ENCODE measurements at regions not wholly inside any gene's neighbourhood (a gene's known extent, or its start where the extent isn't known, plus 50 kb on each side); places are given as distances from the start of the nearest gene placed in this dataset.

DNA sequence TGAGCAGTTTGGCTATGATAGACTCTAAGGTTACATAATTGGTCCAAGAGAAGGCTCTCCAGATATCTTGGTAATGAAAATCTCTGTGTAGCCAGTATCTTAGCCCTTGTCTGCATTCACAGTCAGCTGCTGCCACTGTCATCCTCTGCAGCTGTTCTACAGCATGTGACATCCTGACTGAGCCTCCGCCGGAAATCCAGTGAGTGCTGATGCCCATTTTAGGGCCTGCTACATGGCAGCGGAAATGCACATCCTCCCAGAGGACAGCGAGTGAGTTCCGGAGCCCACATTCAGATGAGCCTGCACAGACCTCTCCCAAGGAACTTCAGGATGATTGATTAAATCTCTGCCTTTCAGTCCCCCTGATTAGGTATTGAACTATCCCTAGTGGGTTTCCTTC is 237.1 kb downstream of the HHIPL2 start:
- Mint-ChIP-seq H3K9me3 (ENCODE audit: low read depth) (no peaks in the 10 kb centered on the region), H3K36me3 (peaks cover 3% of the 10 kb centered on the region), H3K27ac (no peak overlapping the region), H3K27me3 (no peaks in the 10 kb centered on the region), H3K4me1 (ENCODE audit: low read depth) (no peaks in the 10 kb centered on the region), H3K4me3 (no peak overlapping the region)

DNA sequence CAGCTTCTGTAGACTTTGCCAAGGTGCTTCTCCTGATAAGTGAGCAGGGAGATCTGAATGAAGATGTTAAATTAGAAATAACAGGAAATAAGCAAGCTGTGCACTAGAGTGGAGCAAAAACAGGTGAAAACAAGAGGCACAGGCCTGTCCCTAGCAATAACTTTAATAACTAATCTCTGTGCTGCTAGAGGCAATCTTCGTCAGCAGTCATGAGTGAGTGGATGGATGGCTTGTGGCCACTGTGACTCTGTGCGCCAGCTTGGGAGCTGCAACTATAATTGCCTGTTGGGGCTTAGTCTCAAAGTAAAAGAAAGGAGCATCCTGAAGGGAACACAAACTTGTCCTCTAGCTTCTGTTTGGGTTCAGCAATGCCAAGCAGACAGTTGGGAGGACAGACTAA is 240.3 kb downstream of the HHIPL2 start:
- Mint-ChIP-seq H3K4me3 (no peak overlapping the region), H3K4me1 (ENCODE audit: low read depth) (no peaks in the 10 kb centered on the region), H3K36me3 (no peaks in the 10 kb centered on the region), H3K27me3 (no peaks in the 10 kb centered on the region), H3K27ac (no peak overlapping the region), H3K9me3 (ENCODE audit: low read depth) (no peaks in the 10 kb centered on the region)

DNA sequence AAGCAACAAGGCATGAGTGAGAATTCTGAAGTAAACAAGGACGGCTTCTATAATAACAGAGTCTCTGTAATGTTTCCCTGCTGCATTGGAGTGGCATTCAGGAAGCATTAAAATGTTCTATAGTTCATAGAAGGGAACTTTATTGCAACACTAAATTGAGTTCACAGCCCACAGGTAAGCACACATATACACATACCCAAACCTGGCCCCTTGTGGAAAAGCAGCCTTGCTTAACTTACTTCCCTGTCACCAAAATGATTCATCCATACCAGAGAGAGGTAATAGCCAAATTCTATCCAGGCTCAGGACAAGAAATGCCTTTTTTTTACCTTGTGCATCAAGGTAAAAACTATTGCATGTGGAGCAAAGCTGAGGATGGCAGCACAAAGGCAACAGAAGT is 241.4 kb downstream of the HHIPL2 start:
- Mint-ChIP-seq H3K4me1 (ENCODE audit: low read depth) (no peaks in the 10 kb centered on the region), H3K36me3 (no peaks in the 10 kb centered on the region), H3K4me3 (no peak overlapping the region), H3K27me3 (no peaks in the 10 kb centered on the region), H3K27ac (no peak overlapping the region), H3K9me3 (ENCODE audit: low read depth) (no peaks in the 10 kb centered on the region)

DNA sequence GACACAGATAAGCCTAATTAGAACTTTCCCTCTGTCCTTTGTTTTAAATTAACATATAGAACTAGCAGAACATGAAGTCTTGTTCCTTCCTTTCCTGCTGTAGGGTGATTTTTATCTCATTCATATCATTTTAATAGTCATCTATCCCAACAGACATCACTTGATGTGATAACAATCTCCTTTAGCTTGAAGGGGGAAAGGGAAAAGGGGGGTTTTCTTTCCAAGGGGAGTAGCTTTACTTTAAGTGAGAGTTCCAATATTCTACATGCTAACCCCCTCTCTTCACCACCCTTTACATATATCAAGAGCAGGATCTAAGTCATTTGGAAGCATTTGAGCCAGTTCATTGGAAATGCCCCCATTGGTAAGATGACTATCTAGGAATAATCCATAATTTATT is 241.9 kb downstream of the HHIPL2 start:
- no peak overlapping the region for H3K4me3 Mint-ChIP-seq
- no peaks in the 10 kb centered on the region for H3K4me1 Mint-ChIP-seq (ENCODE audit: low read depth)
- no peaks in the 10 kb centered on the region for H3K9me3 Mint-ChIP-seq (ENCODE audit: low read depth)
- no peaks in the 10 kb centered on the region for H3K27me3 Mint-ChIP-seq
- no peaks in the 10 kb centered on the region for H3K36me3 Mint-ChIP-seq
- no peak overlapping the region for H3K27ac Mint-ChIP-seq

DNA sequence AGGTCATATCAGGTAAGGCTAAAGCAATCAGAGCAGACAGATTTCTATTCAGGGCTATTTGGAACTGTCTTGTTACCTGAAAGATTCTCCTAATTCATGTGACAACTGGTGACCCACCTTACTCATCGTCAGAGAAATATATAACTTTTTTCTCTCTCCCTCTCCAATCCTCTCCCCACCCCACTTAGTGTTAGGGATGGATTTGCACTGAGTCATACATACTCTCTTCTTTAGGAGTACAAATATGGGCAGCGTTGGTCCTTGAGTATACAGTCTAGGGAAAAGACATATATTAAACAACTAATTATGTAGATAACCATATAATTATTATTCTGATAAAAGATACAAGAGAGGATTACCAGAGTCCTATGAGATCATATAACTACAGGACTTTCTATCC is 246.3 kb downstream of the HHIPL2 start:
- H3K27me3 Mint-ChIP-seq: no peaks in the 10 kb centered on the region
- H3K9me3 Mint-ChIP-seq (ENCODE audit: low read depth): peaks cover 22% of the 10 kb centered on the region
- peaks cover 18% of the 10 kb centered on the region for H3K4me1 Mint-ChIP-seq (ENCODE audit: low read depth)
- H3K4me3 Mint-ChIP-seq: no peak overlapping the region
- H3K27ac Mint-ChIP-seq: no peak overlapping the region
- peaks cover 6% of the 10 kb centered on the region for H3K36me3 Mint-ChIP-seq

DNA sequence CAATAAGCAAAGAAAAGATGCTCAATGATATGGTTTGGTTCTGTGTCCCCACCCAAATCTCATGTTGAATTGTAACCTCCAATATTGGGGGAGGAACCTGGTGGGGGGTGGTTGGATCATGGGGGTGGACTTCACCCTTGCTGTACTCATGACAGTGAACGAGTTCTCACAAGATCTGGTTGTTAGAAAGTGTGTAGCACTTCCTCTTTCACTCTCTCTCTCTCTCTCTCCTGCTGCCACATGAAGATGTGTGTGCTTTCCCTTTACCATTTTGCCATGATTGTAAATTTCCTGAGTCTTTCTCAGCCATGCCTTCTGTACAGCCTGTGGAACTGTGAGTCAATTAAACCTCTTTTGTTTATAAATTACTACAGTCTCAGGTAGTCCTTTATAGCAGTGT is 248.4 kb downstream of the HHIPL2 start:
- peaks cover 30% of the 10 kb centered on the region for H3K9me3 Mint-ChIP-seq (ENCODE audit: low read depth)
- peaks cover 18% of the 10 kb centered on the region for H3K4me1 Mint-ChIP-seq (ENCODE audit: low read depth)
- no peaks in the 10 kb centered on the region for H3K27me3 Mint-ChIP-seq
- H3K4me3 Mint-ChIP-seq: no peak overlapping the region
- H3K36me3 Mint-ChIP-seq: peaks cover 11% of the 10 kb centered on the region
- no peak overlapping the region for H3K27ac Mint-ChIP-seq

DNA sequence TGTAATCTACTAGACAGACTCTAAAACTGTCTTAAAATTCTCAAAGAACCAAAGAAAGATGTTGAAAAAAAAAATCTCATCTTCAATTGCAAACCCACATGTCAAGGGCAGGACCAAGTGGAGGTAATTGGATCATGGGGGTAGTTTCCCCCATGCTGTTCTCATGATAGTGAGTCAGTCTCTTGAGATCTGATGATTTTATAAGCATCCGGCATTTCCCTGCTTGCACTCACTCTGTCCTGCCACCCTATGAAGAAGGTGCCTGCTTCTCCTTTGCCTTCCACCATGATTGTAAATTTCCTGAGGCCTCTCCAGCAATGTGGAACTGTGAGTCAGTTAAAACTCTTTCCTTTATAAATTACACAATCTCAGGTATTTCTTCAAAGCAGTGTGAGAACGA is 257.0 kb downstream of the HHIPL2 start:
- peaks cover 12% of the 10 kb centered on the region for H3K9me3 Mint-ChIP-seq (ENCODE audit: low read depth)
- H3K27me3 Mint-ChIP-seq: no peaks in the 10 kb centered on the region
- peaks cover 7% of the 10 kb centered on the region for H3K36me3 Mint-ChIP-seq
- no peak overlapping the region for H3K27ac Mint-ChIP-seq
- H3K4me3 Mint-ChIP-seq: no peak overlapping the region
- no peaks in the 10 kb centered on the region for H3K4me1 Mint-ChIP-seq (ENCODE audit: low read depth)

DNA sequence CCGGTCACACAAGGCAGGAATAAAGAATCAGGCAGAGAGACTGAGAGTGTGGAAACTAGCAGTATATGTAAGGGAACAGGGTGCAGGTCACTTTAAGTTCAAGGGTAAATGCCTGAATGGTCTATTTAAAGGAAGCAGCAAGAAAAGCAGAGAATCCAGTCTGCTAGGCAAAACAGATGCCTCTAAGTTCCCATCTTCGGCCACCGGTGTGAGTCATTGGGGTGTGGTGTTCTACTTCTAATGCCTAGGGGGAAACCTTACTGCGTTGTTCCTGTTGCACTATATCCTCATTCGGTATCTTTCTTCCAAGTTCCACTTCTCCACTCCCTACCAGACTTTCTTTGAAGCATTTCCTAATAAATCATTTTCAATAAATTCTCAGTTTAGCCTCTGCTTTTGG is 259.9 kb downstream of the HHIPL2 start:
- H3K4me1 Mint-ChIP-seq (ENCODE audit: low read depth): no peaks in the 10 kb centered on the region
- H3K4me3 Mint-ChIP-seq: no peak overlapping the region
- H3K36me3 Mint-ChIP-seq: no peaks in the 10 kb centered on the region
- H3K27me3 Mint-ChIP-seq: no peaks in the 10 kb centered on the region
- no peak overlapping the region for H3K27ac Mint-ChIP-seq
- no peaks in the 10 kb centered on the region for H3K9me3 Mint-ChIP-seq (ENCODE audit: low read depth)

DNA sequence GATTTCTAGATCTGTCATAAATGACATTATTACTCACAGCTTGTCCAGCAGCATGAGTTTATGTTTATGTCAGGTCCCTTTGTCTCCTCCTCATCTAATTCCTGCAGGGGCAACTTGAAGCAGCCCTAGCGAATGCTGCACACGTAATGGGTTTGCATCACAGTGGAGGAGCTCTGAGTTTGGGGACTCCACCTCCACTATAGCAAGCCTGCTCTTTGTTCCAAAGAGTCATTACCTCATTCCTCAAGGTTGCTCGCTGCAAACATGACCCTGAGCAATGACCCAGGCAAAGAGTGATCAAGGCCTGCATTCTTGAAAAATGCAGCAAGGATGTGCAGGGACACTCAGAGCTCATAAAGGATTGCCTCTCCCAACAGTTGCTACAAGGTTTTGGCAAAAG is 261.9 kb downstream of the HHIPL2 start:
- H3K27ac Mint-ChIP-seq: no peak overlapping the region
- no peaks in the 10 kb centered on the region for H3K36me3 Mint-ChIP-seq
- H3K4me3 Mint-ChIP-seq: no peak overlapping the region
- no peaks in the 10 kb centered on the region for H3K9me3 Mint-ChIP-seq (ENCODE audit: low read depth)
- H3K27me3 Mint-ChIP-seq: no peaks in the 10 kb centered on the region
- H3K4me1 Mint-ChIP-seq (ENCODE audit: low read depth): no peaks in the 10 kb centered on the region

DNA sequence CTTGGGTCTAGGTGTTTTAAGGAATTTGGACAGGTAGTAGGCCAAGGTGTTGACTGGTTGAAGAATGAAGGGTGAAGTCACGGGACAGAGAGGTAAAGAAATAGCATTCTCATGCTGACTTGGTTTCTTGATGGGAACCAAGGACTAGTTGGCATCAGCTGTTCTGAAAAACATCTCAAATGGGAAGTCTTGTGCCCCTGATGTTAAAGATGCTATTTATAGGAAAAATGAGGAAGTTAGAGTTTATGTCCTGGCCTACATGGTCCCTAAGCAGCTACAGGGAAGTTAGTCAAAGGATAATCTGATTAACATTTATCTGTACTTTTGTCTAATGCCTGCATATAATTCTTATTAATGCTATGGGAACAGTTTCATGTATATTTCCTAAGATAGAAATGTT is 262.4 kb downstream of the HHIPL2 start:
- H3K36me3 Mint-ChIP-seq: no peaks in the 10 kb centered on the region
- H3K27ac Mint-ChIP-seq: no peak overlapping the region
- H3K9me3 Mint-ChIP-seq (ENCODE audit: low read depth): no peaks in the 10 kb centered on the region
- no peak overlapping the region for H3K4me3 Mint-ChIP-seq
- H3K4me1 Mint-ChIP-seq (ENCODE audit: low read depth): no peaks in the 10 kb centered on the region
- H3K27me3 Mint-ChIP-seq: no peaks in the 10 kb centered on the region

DNA sequence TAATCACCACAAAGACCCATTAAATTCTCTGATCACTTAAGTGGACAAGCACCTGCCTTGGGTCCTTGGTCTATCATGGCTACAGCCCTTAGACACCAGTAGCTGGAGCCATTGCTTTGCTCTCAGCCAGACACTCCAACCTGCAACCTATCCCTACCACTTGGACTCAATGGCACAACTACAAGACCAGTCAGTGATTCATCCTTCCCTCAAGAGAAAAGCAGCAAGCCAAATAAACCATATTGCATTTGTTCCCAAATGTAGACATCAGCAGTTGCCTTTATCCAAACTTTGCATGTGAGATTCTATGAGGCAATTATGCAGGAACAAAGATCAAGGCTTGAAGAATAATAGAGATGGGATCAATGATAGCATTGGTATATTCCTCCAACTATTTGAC is 263.4 kb downstream of the HHIPL2 start:
- H3K4me3 Mint-ChIP-seq: no peak overlapping the region
- H3K27ac Mint-ChIP-seq: no peak overlapping the region
- no peaks in the 10 kb centered on the region for H3K4me1 Mint-ChIP-seq (ENCODE audit: low read depth)
- no peaks in the 10 kb centered on the region for H3K27me3 Mint-ChIP-seq
- H3K9me3 Mint-ChIP-seq (ENCODE audit: low read depth): no peaks in the 10 kb centered on the region
- H3K36me3 Mint-ChIP-seq: no peaks in the 10 kb centered on the region

DNA sequence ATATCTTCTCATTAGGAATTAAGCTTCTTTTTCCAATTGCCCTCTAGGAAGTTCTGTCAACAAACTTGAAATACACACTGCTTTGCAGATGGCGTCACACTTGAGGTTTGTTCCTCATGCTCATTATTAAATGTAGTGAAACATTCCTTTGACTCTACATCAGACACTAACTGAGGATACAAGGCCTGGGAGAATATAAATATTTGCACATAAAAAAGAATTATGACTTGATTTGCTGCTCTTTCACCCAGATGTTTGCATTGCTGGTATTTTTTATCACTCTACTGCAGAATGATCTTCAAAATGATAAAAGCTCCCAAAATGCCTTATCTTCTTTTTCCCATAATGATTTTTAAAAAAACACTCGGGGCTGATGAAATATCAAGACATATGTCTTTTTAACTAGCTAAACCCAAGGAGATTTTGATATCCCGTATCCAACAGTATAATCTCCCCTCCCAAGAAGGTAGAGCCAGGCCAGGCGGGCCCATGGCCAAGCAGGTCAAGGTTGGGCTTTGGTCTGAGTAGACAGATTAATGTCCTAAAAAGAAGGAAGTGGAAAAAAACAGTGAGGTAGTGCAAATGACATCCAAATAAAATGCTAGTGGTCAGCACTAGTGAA is 264.6 kb downstream of the HHIPL2 start:
- H3K27ac Mint-ChIP-seq: no peak overlapping the region
- H3K4me3 Mint-ChIP-seq: no peak overlapping the region
- no peaks in the 10 kb centered on the region for H3K4me1 Mint-ChIP-seq (ENCODE audit: low read depth)
- H3K27me3 Mint-ChIP-seq: no peaks in the 10 kb centered on the region
- no peaks in the 10 kb centered on the region for H3K36me3 Mint-ChIP-seq
- H3K9me3 Mint-ChIP-seq (ENCODE audit: low read depth): no peaks in the 10 kb centered on the region

DNA sequence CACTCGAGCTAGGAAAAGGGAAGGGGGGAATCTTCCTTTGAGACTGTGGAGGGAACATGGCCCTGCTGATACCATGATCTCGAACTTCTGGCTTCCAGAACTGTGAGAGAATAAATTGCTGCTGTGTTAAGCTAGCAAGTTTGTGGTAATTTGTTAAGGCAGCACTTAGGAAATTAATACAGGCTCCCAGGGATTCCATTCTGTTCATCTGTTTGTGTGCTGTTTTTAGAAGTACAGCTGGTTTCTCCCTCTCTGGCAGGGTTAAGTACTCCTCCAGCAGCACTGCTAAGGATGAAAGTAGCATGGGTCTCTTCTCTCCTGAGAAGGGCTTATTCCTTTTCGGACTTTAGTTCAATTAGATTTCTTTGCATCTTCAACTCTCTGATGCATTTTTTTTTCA is 268.3 kb downstream of the HHIPL2 start:
- H3K27me3 Mint-ChIP-seq: no peaks in the 10 kb centered on the region
- no peaks in the 10 kb centered on the region for H3K9me3 Mint-ChIP-seq (ENCODE audit: low read depth)
- H3K27ac Mint-ChIP-seq: no peak overlapping the region
- no peak overlapping the region for H3K4me3 Mint-ChIP-seq
- no peaks in the 10 kb centered on the region for H3K36me3 Mint-ChIP-seq
- H3K4me1 Mint-ChIP-seq (ENCODE audit: low read depth): no peaks in the 10 kb centered on the region

DNA sequence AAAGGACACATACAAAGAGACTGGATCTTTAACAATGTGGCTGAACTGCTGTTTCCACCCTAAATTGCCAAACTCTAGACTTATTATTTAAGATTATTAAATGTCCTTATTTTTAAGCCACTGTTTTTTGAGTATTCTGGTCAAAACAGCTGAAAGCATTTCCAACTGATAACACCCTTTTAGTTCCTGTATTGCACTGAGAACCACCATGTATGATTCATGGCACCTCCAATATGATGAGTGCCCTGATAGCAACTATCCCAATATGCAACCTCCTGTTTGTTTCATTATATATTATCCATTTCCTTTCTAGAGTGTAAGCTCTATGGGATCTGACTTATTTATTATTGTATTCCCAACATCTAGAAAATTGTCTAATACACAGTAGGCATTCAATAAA is 269.4 kb downstream of the HHIPL2 start:
- Mint-ChIP-seq H3K27ac (no peak overlapping the region), H3K27me3 (no peaks in the 10 kb centered on the region), H3K4me3 (no peak overlapping the region), H3K36me3 (no peaks in the 10 kb centered on the region), H3K4me1 (ENCODE audit: low read depth) (no peaks in the 10 kb centered on the region), H3K9me3 (ENCODE audit: low read depth) (no peaks in the 10 kb centered on the region)

DNA sequence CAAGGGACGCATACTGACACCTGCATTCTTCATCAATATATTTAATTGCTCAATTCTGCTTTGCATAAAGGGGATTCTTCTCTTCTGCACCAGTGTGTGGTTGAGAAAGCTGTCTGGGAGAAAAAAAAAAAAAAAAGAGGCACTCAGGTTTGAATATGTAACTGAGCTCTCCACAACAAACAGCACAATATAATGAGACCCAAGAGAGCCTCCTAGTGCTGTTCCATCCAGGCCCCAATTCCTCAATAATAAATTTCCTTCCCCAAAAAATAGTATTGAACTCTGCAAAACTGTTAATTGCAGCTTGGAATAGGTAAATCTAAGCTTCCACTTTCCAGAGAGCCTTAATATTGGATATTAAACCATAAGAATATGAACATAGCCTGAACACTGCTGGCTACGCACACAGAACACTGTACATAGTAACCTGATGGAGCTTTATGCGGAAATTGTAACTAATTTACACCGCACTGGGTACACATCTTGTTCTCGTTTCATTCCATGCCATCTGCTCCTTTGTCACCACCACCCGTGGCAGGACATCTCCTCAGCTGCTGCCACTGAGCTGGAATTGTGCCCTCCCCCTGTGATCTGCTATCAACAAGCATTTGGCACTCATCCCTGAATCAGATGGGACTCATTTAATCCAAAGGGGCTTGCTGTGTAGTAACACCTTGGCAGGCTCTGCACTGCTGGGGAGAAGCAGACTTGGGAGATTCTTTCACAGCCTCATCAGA is 272.0 kb downstream of the HHIPL2 start:
- no peaks in the 10 kb centered on the region for H3K4me1 Mint-ChIP-seq (ENCODE audit: low read depth)
- H3K27me3 Mint-ChIP-seq: no peaks in the 10 kb centered on the region
- no peak overlapping the region for H3K4me3 Mint-ChIP-seq
- H3K27ac Mint-ChIP-seq: no peak overlapping the region
- H3K36me3 Mint-ChIP-seq: peaks cover 6% of the 10 kb centered on the region
- no peaks in the 10 kb centered on the region for H3K9me3 Mint-ChIP-seq (ENCODE audit: low read depth)
